CD14-positive monocyte (primary cell): ENCODE measurements at regions not wholly inside any gene's neighbourhood (a gene's known extent, or its start where the extent isn't known, plus 50 kb on each side); places are given as distances from the start of the nearest gene placed in this dataset.

Experiments used
- DNase-seq, 3 donors: peaks; one replicate each; pipeline ENCODE4 v3.0.0-alpha.2; 2011 to 2022
- H2AFZ ChIP-seq: 2 replicates; pipeline ENCODE4 v1.6.0; 2012; ENCODE audit warnings: mild to moderate bottlenecking, low read depth, low read length, inconsistent platforms; ENCODE audit not compliant: insufficient read depth, poor library complexity, severe bottlenecking
- H3K27ac ChIP-seq, 2 donors: 1 replicate in 1 of 2; 2 replicates in 1 of 2; pipeline ENCODE4 v1.5.1; 2012 to 2013; ENCODE audit warnings: low read length in 2 of 2, control low read depth in 1 of 2, inconsistent platforms in 1 of 2, low read depth in 1 of 2, mild to moderate bottlenecking in 1 of 2
- H3K27me3 ChIP-seq, 2 donors: one replicate each; pipeline versions ENCODE4 v1.6.0 to v1.6.1; 2011 to 2013; ENCODE audit warnings: low read length in 2 of 2; ENCODE audit not compliant: control insufficient read depth in 2 of 2, insufficient read depth in 2 of 2
- H3K36me3 ChIP-seq, 2 donors: replicated peaks in 1 of 2; 1 replicate in 1 of 2; 2 replicates in 1 of 2; pipeline versions ENCODE4 v1.5.1 to v1.6.1; 2012 to 2013; ENCODE audit warnings: low read length in 2 of 2, control low read depth in 1 of 2, inconsistent platforms in 1 of 2, mild to moderate bottlenecking in 1 of 2; ENCODE audit not compliant: insufficient read depth in 2 of 2, control insufficient read depth in 1 of 2
- H3K4me1 ChIP-seq, 2 donors: 1 replicate in 1 of 2; 2 replicates in 1 of 2; pipeline versions ENCODE4 v1.5.1 to v1.6.1; 2012 to 2013; ENCODE audit warnings: low read length in 2 of 2, control low read depth in 1 of 2, inconsistent platforms in 1 of 2, mild to moderate bottlenecking in 1 of 2, moderate library complexity in 1 of 2; ENCODE audit not compliant: insufficient read depth in 2 of 2, control insufficient read depth in 1 of 2
- H3K4me2 ChIP-seq: replicated peaks from 2 replicates; pipeline ENCODE3; 2012; ENCODE audit warnings: low read length, moderate library complexity, mild to moderate bottlenecking; ENCODE audit not compliant: poor library complexity, severe bottlenecking; ENCODE audit errors: extremely low read depth
- H3K4me3 ChIP-seq, 3 experiments: fragments of 200-600 bp in 1 of 3; sonication (generic) in 1 of 3; replicated peaks in 1 of 3; 1 replicate in 2 of 3; 2 replicates in 1 of 3; pipeline ENCODE4 v1.5.1; 2011 to 2013; ENCODE audit warnings: low read length in 3 of 3, mild to moderate bottlenecking in 3 of 3, control low read depth in 2 of 3, low read depth in 2 of 3, inconsistent platforms in 1 of 3, moderate library complexity in 1 of 3
- H3K79me2 ChIP-seq: 2 replicates; pipeline ENCODE4 v1.6.0; 2012; ENCODE audit warnings: mild to moderate bottlenecking, control low read depth, inconsistent platforms, low read length, moderate library complexity; ENCODE audit not compliant: insufficient read depth
- H3K9ac ChIP-seq: 2 replicates; pipeline ENCODE4 v1.6.0; 2017; ENCODE audit warnings: low read length, mild to moderate bottlenecking; ENCODE audit not compliant: insufficient read depth, poor library complexity, severe bottlenecking
- H3K9me3 ChIP-seq, 2 donors: replicated peaks in 1 of 2; 1 replicate in 1 of 2; 2 replicates in 1 of 2; pipeline versions ENCODE4 v1.5.1 to v1.6.1; 2012 to 2013; ENCODE audit warnings: low read length in 2 of 2, control low read depth in 1 of 2; ENCODE audit not compliant: control insufficient read depth in 1 of 2, insufficient read depth in 1 of 2
- H4K20me1 ChIP-seq: 2 replicates; pipeline ENCODE4 v1.6.0; 2012; ENCODE audit warnings: mild to moderate bottlenecking, low read length, control low read depth, moderate library complexity; ENCODE audit not compliant: insufficient read depth
- H3K27ac Mint-ChIP-seq, 7 donors: one replicate each; pipeline ENCODE4 v1.8.0; 2020; ENCODE audit warnings: mild to moderate bottlenecking in 7 of 7, mixed read lengths in 7 of 7, moderate library complexity in 6 of 7, inconsistent platforms in 2 of 7
- H3K27me3 Mint-ChIP-seq, 3 donors: one replicate each; pipeline ENCODE4 v1.8.0; 2021 to 2022; ENCODE audit warnings: low read depth in 3 of 3, mild to moderate bottlenecking in 3 of 3, mixed read lengths in 3 of 3, moderate library complexity in 3 of 3, inconsistent platforms in 1 of 3
- H3K36me3 Mint-ChIP-seq, 2 donors: one replicate each; pipeline ENCODE4 v1.8.0; 2020; ENCODE audit warnings: mixed read lengths in 2 of 2, inconsistent platforms in 1 of 2, mild to moderate bottlenecking in 1 of 2
- H3K4me1 Mint-ChIP-seq: one replicate; pipeline ENCODE4 v1.8.0; 2020; ENCODE audit warnings: mild to moderate bottlenecking, mixed read lengths
- H3K4me3 Mint-ChIP-seq, 2 donors: one replicate each; pipeline ENCODE4 v1.8.0; 2020; ENCODE audit warnings: mild to moderate bottlenecking in 2 of 2, mixed read lengths in 2 of 2, moderate library complexity in 1 of 2
- H3K9me3 Mint-ChIP-seq, 7 donors: one replicate each; pipeline ENCODE4 v1.8.0; 2020 to 2022; ENCODE audit warnings: mixed read lengths in 7 of 7, mild to moderate bottlenecking in 6 of 7, moderate library complexity in 6 of 7, inconsistent platforms in 2 of 7
- WGBS: methylation state at CpG from one replicate; pipeline ENCODE4 v1.1.5; 2013; ENCODE audit warnings: missing lambda C conversion rate; ENCODE audit not compliant: insufficient coverage; 5-methylcytosine and 5-hydroxymethylcytosine counted together
- intact Hi-C, 2 donors: fragments of 100-400 bp; cut with micrococcal nuclease; formaldehyde crosslinking; loops; one replicate each; pipeline versions ENCODE4 v1.15.0 to v1.15.1; 2023
- TF ChIP-seq, protein P1 (sequence below): fragments of 200-600 bp; IDR thresholded peaks from one replicate; pipeline ENCODE4 v1.8.0; 2022; ENCODE audit warnings: antibody characterized with exemption, mild to moderate bottlenecking

DNA sequence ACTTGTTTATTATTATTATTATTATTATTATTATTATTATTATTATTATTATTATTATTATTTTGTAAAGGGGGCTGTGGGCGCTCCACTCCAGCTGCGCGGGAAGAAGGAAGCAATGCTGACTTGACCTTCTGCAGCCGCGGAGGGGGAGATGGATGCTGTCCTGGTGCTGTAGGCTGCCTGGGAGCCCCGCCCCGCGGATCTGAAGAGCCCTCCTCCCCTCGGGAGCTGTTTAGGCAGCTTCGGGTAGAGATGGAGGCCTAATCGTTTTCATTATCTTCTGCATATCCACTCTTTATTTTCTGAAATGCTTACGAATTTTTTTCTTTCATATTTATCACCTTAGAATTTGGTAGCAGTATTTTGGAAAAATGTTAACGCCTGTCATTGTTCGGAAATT lies 101.2 kb upstream of the KLF6 start:
- H3K27me3 ChIP-seq: no peaks in the 10 kb centered on the region
- peaks cover 0 to 3% (median 0%) of the 10 kb centered on the region in 3 donors for H3K27me3 Mint-ChIP-seq
- intact Hi-C loops: loop anchor here in 1 of 2 donors (10.0 kb wide), 1 partner anchor 889 kb away; no protein-coding TSS in a partner anchor
- no peak overlapping the region for H3K9ac ChIP-seq
- no peaks in the 10 kb centered on the region for H4K20me1 ChIP-seq
- H3K4me3 Mint-ChIP-seq: no peak overlapping the region
- peaks cover 10 to 11% of the 10 kb centered on the region in 2 donors for H3K4me1 ChIP-seq
- H2AFZ ChIP-seq: no peak overlapping the region
- no peaks in the 10 kb centered on the region for H3K79me2 ChIP-seq
- H3K27ac ChIP-seq: no peak overlapping the region
- H3K4me1 Mint-ChIP-seq: peaks cover 6% of the 10 kb centered on the region
- no peaks in the 10 kb centered on the region for H3K36me3 Mint-ChIP-seq
- no peak overlapping the region for H3K4me3 ChIP-seq
- no peak for DNase-seq
- TF ChIP-seq, protein P1, sequence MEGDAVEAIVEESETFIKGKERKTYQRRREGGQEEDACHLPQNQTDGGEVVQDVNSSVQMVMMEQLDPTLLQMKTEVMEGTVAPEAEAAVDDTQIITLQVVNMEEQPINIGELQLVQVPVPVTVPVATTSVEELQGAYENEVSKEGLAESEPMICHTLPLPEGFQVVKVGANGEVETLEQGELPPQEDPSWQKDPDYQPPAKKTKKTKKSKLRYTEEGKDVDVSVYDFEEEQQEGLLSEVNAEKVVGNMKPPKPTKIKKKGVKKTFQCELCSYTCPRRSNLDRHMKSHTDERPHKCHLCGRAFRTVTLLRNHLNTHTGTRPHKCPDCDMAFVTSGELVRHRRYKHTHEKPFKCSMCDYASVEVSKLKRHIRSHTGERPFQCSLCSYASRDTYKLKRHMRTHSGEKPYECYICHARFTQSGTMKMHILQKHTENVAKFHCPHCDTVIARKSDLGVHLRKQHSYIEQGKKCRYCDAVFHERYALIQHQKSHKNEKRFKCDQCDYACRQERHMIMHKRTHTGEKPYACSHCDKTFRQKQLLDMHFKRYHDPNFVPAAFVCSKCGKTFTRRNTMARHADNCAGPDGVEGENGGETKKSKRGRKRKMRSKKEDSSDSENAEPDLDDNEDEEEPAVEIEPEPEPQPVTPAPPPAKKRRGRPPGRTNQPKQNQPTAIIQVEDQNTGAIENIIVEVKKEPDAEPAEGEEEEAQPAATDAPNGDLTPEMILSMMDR: no peak
- H3K9me3 Mint-ChIP-seq: peaks cover 0 to 10% (median 2%) of the 10 kb centered on the region in 7 donors
- no peak overlapping the region for H3K4me2 ChIP-seq
- H3K27ac Mint-ChIP-seq: peak overlapping the region in 1 of 7 donors; percentile 34
- H3K9me3 ChIP-seq: peaks cover 0 to 2% of the 10 kb centered on the region in 2 donors
- no peaks in the 10 kb centered on the region for H3K36me3 ChIP-seq
- WGBS: 98% methylated on average over 6 of the region's 14 CpGs

DNA sequence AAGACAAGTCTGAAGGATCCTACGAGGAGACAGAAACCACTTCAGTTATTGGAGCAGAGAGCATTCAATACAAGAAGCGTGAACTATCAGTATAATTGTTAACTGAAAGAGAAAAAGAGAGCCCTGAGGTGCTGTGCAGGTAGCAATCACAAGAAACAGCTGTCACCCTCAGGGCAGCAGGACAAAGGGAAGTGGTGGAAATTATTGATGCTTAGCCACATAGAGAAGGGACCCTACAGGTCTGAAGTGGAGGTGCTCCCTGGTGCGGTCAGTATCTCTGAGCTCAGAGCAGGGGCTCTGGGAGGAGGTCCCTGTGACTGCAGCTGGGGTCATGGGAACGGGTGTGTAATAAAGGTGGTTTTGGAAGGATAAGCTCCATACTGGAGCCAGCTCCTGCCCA lies 97.8 kb upstream of the KLF6 start:
- H3K4me2 ChIP-seq: no peak overlapping the region
- H4K20me1 ChIP-seq: no peaks in the 10 kb centered on the region
- DNase-seq: no peak
- 97% methylated on average over 3 of the region's 4 CpGs for WGBS
- H3K27ac ChIP-seq: no peak overlapping the region
- no peaks in the 10 kb centered on the region for H3K36me3 Mint-ChIP-seq
- H3K27me3 ChIP-seq: no peaks in the 10 kb centered on the region
- H3K9me3 Mint-ChIP-seq: peaks cover 0 to 10% (median 2%) of the 10 kb centered on the region in 7 donors
- H3K79me2 ChIP-seq: no peaks in the 10 kb centered on the region
- no peak overlapping the region for H3K9ac ChIP-seq
- peaks cover 0 to 2% of the 10 kb centered on the region in 2 donors for H3K9me3 ChIP-seq
- intact Hi-C loops: loop anchor here in 1 of 2 donors (10.0 kb wide), 1 partner anchor 892 kb away; no protein-coding TSS in a partner anchor
- peaks cover 0 to 3% (median 2%) of the 10 kb centered on the region in 3 donors for H3K27me3 Mint-ChIP-seq
- peaks cover 10 to 13% of the 10 kb centered on the region in 2 donors for H3K4me1 ChIP-seq
- no peak overlapping the region for H3K4me3 ChIP-seq
- TF ChIP-seq, protein P1: no peak
- H3K4me3 Mint-ChIP-seq: no peak overlapping the region
- peak overlapping the region in 2 of 7 donors; percentile 57 for H3K27ac Mint-ChIP-seq
- H3K36me3 ChIP-seq: no peaks in the 10 kb centered on the region
- H3K4me1 Mint-ChIP-seq: peaks cover 7% of the 10 kb centered on the region
- H2AFZ ChIP-seq: no peak overlapping the region
